ENCODE measurements at regions not wholly inside any gene's neighbourhood (a gene's known extent, or its start where the extent isn't known, plus 50 kb on each side); places are given as distances from the start of the nearest gene placed in this dataset.

- no peaks in the 10 kb centered on the region for H3K27me3 ChIP-seq (replicated peaks; ENCODE audit: insufficient read depth)
- no peak overlapping the region for H3K4me3 ChIP-seq
- no peaks in the 10 kb centered on the region for H3K36me3 ChIP-seq
- H3K4me1 ChIP-seq (ENCODE audit: control insufficient read depth in 1 of 2, low read depth in 2 of 2): no peaks in the 10 kb centered on the region
- ATAC-seq (ENCODE audit: insufficient number of reproducible peaks, low FRiP score, low read depth) (no peak), DNase-seq (ENCODE audit: low spot score) (no peak)
- no peak overlapping the region for H3K27ac ChIP-seq
- H3K9me3 ChIP-seq: peaks cover 8% of the 10 kb centered on the region
- TF ChIP-seq CTCF (IDR thresholded peaks at IDR 0.05): no peak
These were observed 276.1 kb upstream of the DCC start for GRCh38 chr18:52063923-52064322.

GRCh38 chr18:52069201-52069600, 270.8 kb upstream of the DCC start:
- Histone ChIP-seq H3K27ac (no peak overlapping the region), H3K36me3 (no peaks in the 10 kb centered on the region), H3K4me1 (ENCODE audit: control insufficient read depth in 1 of 2, low read depth in 2 of 2) (no peaks in the 10 kb centered on the region), H3K4me3 (no peak overlapping the region), H3K27me3 (replicated peaks; ENCODE audit: insufficient read depth) (no peaks in the 10 kb centered on the region), H3K9me3 (peaks cover 8% of the 10 kb centered on the region)
- DNase-seq (ENCODE audit: low spot score): no peak
- TF ChIP-seq CTCF (IDR thresholded peaks at IDR 0.05): no peak
- no peak for ATAC-seq (ENCODE audit: insufficient number of reproducible peaks, low FRiP score, low read depth)

GRCh38 chr18:52070291-52070756, 269.7 kb upstream of the DCC start:
- Histone ChIP-seq H3K36me3 (no peaks in the 10 kb centered on the region), H3K27ac (no peak overlapping the region), H3K4me1 (ENCODE audit: control insufficient read depth in 1 of 2, low read depth in 2 of 2) (no peaks in the 10 kb centered on the region), H3K27me3 (replicated peaks; ENCODE audit: insufficient read depth) (no peaks in the 10 kb centered on the region), H3K9me3 (peaks cover 8% of the 10 kb centered on the region), H3K4me3 (no peak overlapping the region)
- no peak for ATAC-seq (ENCODE audit: insufficient number of reproducible peaks, low FRiP score, low read depth)
- DNase-seq (ENCODE audit: low spot score): no peak
- no peak for TF ChIP-seq CTCF (IDR thresholded peaks at IDR 0.05)

GRCh38 chr18:52077251-52077983, 262.6 kb upstream of the DCC start:
- H3K4me1 ChIP-seq (ENCODE audit: control insufficient read depth in 1 of 2, low read depth in 2 of 2): no peaks in the 10 kb centered on the region
- H3K27ac ChIP-seq: no peak overlapping the region
- no peak overlapping the region for H3K4me3 ChIP-seq
- DNase-seq (ENCODE audit: low spot score) (no peak), ATAC-seq (ENCODE audit: insufficient number of reproducible peaks, low FRiP score, low read depth) (no peak)
- TF ChIP-seq CTCF (IDR thresholded peaks at IDR 0.05): no peak
- no peaks in the 10 kb centered on the region for H3K36me3 ChIP-seq
- no peaks in the 10 kb centered on the region for H3K9me3 ChIP-seq
- no peaks in the 10 kb centered on the region for H3K27me3 ChIP-seq (replicated peaks; ENCODE audit: insufficient read depth)

- Histone ChIP-seq H3K4me3 (no peak overlapping the region), H3K36me3 (no peaks in the 10 kb centered on the region), H3K4me1 (ENCODE audit: control insufficient read depth in 1 of 2, low read depth in 2 of 2) (no peaks in the 10 kb centered on the region), H3K9me3 (no peaks in the 10 kb centered on the region), H3K27me3 (replicated peaks; ENCODE audit: insufficient read depth) (no peaks in the 10 kb centered on the region), H3K27ac (no peak overlapping the region)
- TF ChIP-seq CTCF (IDR thresholded peaks at IDR 0.05): no peak
- DNase-seq (ENCODE audit: low spot score) (no peak), ATAC-seq (ENCODE audit: insufficient number of reproducible peaks, low FRiP score, low read depth) (no peak)
These were observed 257.8 kb upstream of the DCC start for GRCh38 chr18:52082246-52082645.

Measured in thoracic aorta (tissue), 2 donors.